ENCODE measurements at regions not wholly inside any gene's neighbourhood (a gene's known extent, or its start where the extent isn't known, plus 50 kb on each side); places are given as distances from the start of the nearest gene placed in this dataset.

- ChIA-PET POLR2A (no interaction called here), CTCF (interaction anchor here (0.9 kb wide), 1 partner anchor 81 kb away, joined by 3 read pairs; no protein-coding TSS in a partner anchor)
- Histone ChIP-seq H3K27ac (ENCODE audit: insufficient read depth in 1 of 2, low read depth in 1 of 2, low read length in 2 of 2, poor library complexity in 1 of 2, severe bottlenecking in 2 of 2) (no peak overlapping the region), H3K36me3 (ENCODE audit: control insufficient read depth in 4 of 4, insufficient read depth in 4 of 4, low read length in 3 of 4) (no peaks in the 10 kb centered on the region), H3K9me3 (ENCODE audit: control extremely low read depth in 1 of 5, control insufficient read depth in 4 of 5, insufficient read depth in 2 of 5, low read depth in 1 of 5, low read length in 4 of 5) (no peaks in the 10 kb centered on the region), H3K27me3 (replicated peaks in 2 of 5; ENCODE audit: control insufficient read depth in 4 of 5, insufficient read depth in 5 of 5, low read length in 4 of 5) (peaks cover 0 to 46% (median 13%) of the 10 kb centered on the region in 5 experiments), H3K4me3 (ENCODE audit: control insufficient read depth in 1 of 7, extremely low read depth in 1 of 7, insufficient read depth in 4 of 7, low read depth in 2 of 7, low read length in 6 of 7) (no peak overlapping the region), H3K4me1 (ENCODE audit: control extremely low read depth in 1 of 4, control insufficient read depth in 4 of 4, insufficient read depth in 4 of 4, low read length in 3 of 4) (peaks cover 6 to 42% (median 30%) of the 10 kb centered on the region in 4 experiments)
- no peak for DNase-seq
- 95% methylated on average over 23 of the region's 30 CpGs for WGBS (ENCODE audit: insufficient coverage)
Observed at GRCh38 chr6:170091639-170092579, 199.0 kb downstream of the DLL1 start.

GRCh38 chr6:170091000-170091638, 199.8 kb downstream of the DLL1 start:
- Histone ChIP-seq H3K27ac (ENCODE audit: insufficient read depth in 1 of 2, low read depth in 1 of 2, low read length in 2 of 2, poor library complexity in 1 of 2, severe bottlenecking in 2 of 2) (no peak overlapping the region), H3K36me3 (ENCODE audit: control insufficient read depth in 4 of 4, insufficient read depth in 4 of 4, low read length in 3 of 4) (no peaks in the 10 kb centered on the region), H3K27me3 (replicated peaks in 2 of 5; ENCODE audit: control insufficient read depth in 4 of 5, insufficient read depth in 5 of 5, low read length in 4 of 5) (peaks cover 0 to 39% (median 10%) of the 10 kb centered on the region in 5 experiments), H3K4me1 (ENCODE audit: control extremely low read depth in 1 of 4, control insufficient read depth in 4 of 4, insufficient read depth in 4 of 4, low read length in 3 of 4) (peaks cover 6 to 34% (median 29%) of the 10 kb centered on the region in 4 experiments), H3K9me3 (ENCODE audit: control extremely low read depth in 1 of 5, control insufficient read depth in 4 of 5, insufficient read depth in 2 of 5, low read depth in 1 of 5, low read length in 4 of 5) (no peaks in the 10 kb centered on the region), H3K4me3 (ENCODE audit: control insufficient read depth in 1 of 7, extremely low read depth in 1 of 7, insufficient read depth in 4 of 7, low read depth in 2 of 7, low read length in 6 of 7) (no peak overlapping the region)
- DNase-seq, result no peak
- POLR2A ChIA-PET, result no interaction called here
- 95% methylated on average over 17 of the region's 18 CpGs for WGBS (ENCODE audit: insufficient coverage)
- CTCF ChIA-PET, result interaction anchor here (1.1 to 1.3 kb wide), 2 partner anchors 8 to 45 kb away, joined by 4 to 5 read pairs; no protein-coding TSS in a partner anchor

GRCh38 chr6:170090561-170090960, 200.3 kb downstream of the DLL1 start:
- H3K9me3 ChIP-seq (ENCODE audit: control extremely low read depth in 1 of 5, control insufficient read depth in 4 of 5, insufficient read depth in 2 of 5, low read depth in 1 of 5, low read length in 4 of 5), result no peaks in the 10 kb centered on the region
- H3K4me1 ChIP-seq (ENCODE audit: control extremely low read depth in 1 of 4, control insufficient read depth in 4 of 4, insufficient read depth in 4 of 4, low read length in 3 of 4), result peaks cover 6 to 34% (median 29%) of the 10 kb centered on the region in 4 experiments
- H3K36me3 ChIP-seq (ENCODE audit: control insufficient read depth in 4 of 4, insufficient read depth in 4 of 4, low read length in 3 of 4), result no peaks in the 10 kb centered on the region
- CTCF ChIA-PET, result interaction anchor here (1.1 to 1.4 kb wide), 3 partner anchors 9 to 168 kb away, joined by 3 to 5 read pairs (median 4); no protein-coding TSS in a partner anchor
- peak in 1 of 3 donors; percentile 6 for DNase-seq
- H3K27ac ChIP-seq (ENCODE audit: insufficient read depth in 1 of 2, low read depth in 1 of 2, low read length in 2 of 2, poor library complexity in 1 of 2, severe bottlenecking in 2 of 2), result no peak overlapping the region
- no peak overlapping the region for H3K4me3 ChIP-seq (ENCODE audit: control insufficient read depth in 1 of 7, extremely low read depth in 1 of 7, insufficient read depth in 4 of 7, low read depth in 2 of 7, low read length in 6 of 7)
- POLR2A ChIA-PET, result no interaction called here
- 97% methylated on average over 8 of the region's 12 CpGs for whole genome bisulfite sequencing (ENCODE audit: insufficient coverage)
- peaks cover 0 to 35% (median 9%) of the 10 kb centered on the region in 5 experiments for H3K27me3 ChIP-seq (replicated peaks in 2 of 5; ENCODE audit: control insufficient read depth in 4 of 5, insufficient read depth in 5 of 5, low read length in 4 of 5)

- H3K27ac ChIP-seq (ENCODE audit: insufficient read depth in 1 of 2, low read depth in 1 of 2, low read length in 2 of 2, poor library complexity in 1 of 2, severe bottlenecking in 2 of 2), result no peak overlapping the region
- DNase-seq, result no peak
- H3K36me3 ChIP-seq (ENCODE audit: control insufficient read depth in 4 of 4, insufficient read depth in 4 of 4, low read length in 3 of 4), result no peaks in the 10 kb centered on the region
- ChIA-PET CTCF (interaction anchor here (1.1 to 2.1 kb wide), 4 partner anchors 9 to 168 kb away, joined by 3 to 5 read pairs (median 4); no protein-coding TSS in a partner anchor), POLR2A (interaction anchor here (1.2 kb wide), 1 partner anchor 62 kb away, joined by 3 read pairs; no protein-coding TSS in a partner anchor)
- 63% methylated on average over 11 of the region's 11 CpGs for WGBS (ENCODE audit: insufficient coverage)
- peaks cover 6 to 34% (median 29%) of the 10 kb centered on the region in 4 experiments for H3K4me1 ChIP-seq (ENCODE audit: control extremely low read depth in 1 of 4, control insufficient read depth in 4 of 4, insufficient read depth in 4 of 4, low read length in 3 of 4)
- peak overlapping the region in 3 of 7 experiments; percentile 13 to 40 (median 26) for H3K4me3 ChIP-seq (ENCODE audit: control insufficient read depth in 1 of 7, extremely low read depth in 1 of 7, insufficient read depth in 4 of 7, low read depth in 2 of 7, low read length in 6 of 7)
- H3K9me3 ChIP-seq (ENCODE audit: control extremely low read depth in 1 of 5, control insufficient read depth in 4 of 5, insufficient read depth in 2 of 5, low read depth in 1 of 5, low read length in 4 of 5), result no peaks in the 10 kb centered on the region
- H3K27me3 ChIP-seq (replicated peaks in 2 of 5; ENCODE audit: control insufficient read depth in 4 of 5, insufficient read depth in 5 of 5, low read length in 4 of 5), result peaks cover 0 to 29% (median 5%) of the 10 kb centered on the region in 5 experiments
Observed at GRCh38 chr6:170089963-170090362, 200.9 kb downstream of the DLL1 start.

GRCh38 chr6:170088582-170088955, 202.3 kb downstream of the DLL1 start:
- Histone ChIP-seq H3K27ac (ENCODE audit: insufficient read depth in 1 of 2, low read depth in 1 of 2, low read length in 2 of 2, poor library complexity in 1 of 2, severe bottlenecking in 2 of 2) (no peak overlapping the region), H3K27me3 (replicated peaks in 2 of 5; ENCODE audit: control insufficient read depth in 4 of 5, insufficient read depth in 5 of 5, low read length in 4 of 5) (peaks cover 0 to 22% (median 5%) of the 10 kb centered on the region in 5 experiments), H3K4me3 (ENCODE audit: control insufficient read depth in 1 of 7, extremely low read depth in 1 of 7, insufficient read depth in 4 of 7, low read depth in 2 of 7, low read length in 6 of 7) (peak overlapping the region in 2 of 7 experiments; percentile 48 to 72), H3K4me1 (ENCODE audit: control extremely low read depth in 1 of 4, control insufficient read depth in 4 of 4, insufficient read depth in 4 of 4, low read length in 3 of 4) (peaks cover 6 to 34% (median 29%) of the 10 kb centered on the region in 4 experiments), H3K36me3 (ENCODE audit: control insufficient read depth in 4 of 4, insufficient read depth in 4 of 4, low read length in 3 of 4) (no peaks in the 10 kb centered on the region), H3K9me3 (ENCODE audit: control extremely low read depth in 1 of 5, control insufficient read depth in 4 of 5, insufficient read depth in 2 of 5, low read depth in 1 of 5, low read length in 4 of 5) (no peaks in the 10 kb centered on the region)
- CTCF ChIA-PET, result interaction anchor here (2.1 kb wide), 1 partner anchor 99 kb away, joined by 5 read pairs; no protein-coding TSS in a partner anchor
- DNase-seq, result no peak
- WGBS (ENCODE audit: insufficient coverage), result 84% methylated on average over 20 of the region's 20 CpGs
- POLR2A ChIA-PET, result no interaction called here

- Histone ChIP-seq H3K27me3 (replicated peaks in 2 of 5; ENCODE audit: control insufficient read depth in 4 of 5, insufficient read depth in 5 of 5, low read length in 4 of 5) (peaks cover 0 to 17% (median 5%) of the 10 kb centered on the region in 5 experiments), H3K4me3 (ENCODE audit: control insufficient read depth in 1 of 7, extremely low read depth in 1 of 7, insufficient read depth in 4 of 7, low read depth in 2 of 7, low read length in 6 of 7) (peak overlapping the region; percentile 11 to 72 (median 48)), H3K9me3 (ENCODE audit: control extremely low read depth in 1 of 5, control insufficient read depth in 4 of 5, insufficient read depth in 2 of 5, low read depth in 1 of 5, low read length in 4 of 5) (no peaks in the 10 kb centered on the region), H3K36me3 (ENCODE audit: control insufficient read depth in 4 of 4, insufficient read depth in 4 of 4, low read length in 3 of 4) (no peaks in the 10 kb centered on the region), H3K27ac (ENCODE audit: insufficient read depth in 1 of 2, low read depth in 1 of 2, low read length in 2 of 2, poor library complexity in 1 of 2, severe bottlenecking in 2 of 2) (no peak overlapping the region), H3K4me1 (ENCODE audit: control extremely low read depth in 1 of 4, control insufficient read depth in 4 of 4, insufficient read depth in 4 of 4, low read length in 3 of 4) (peaks cover 6 to 36% (median 29%) of the 10 kb centered on the region in 4 experiments)
- DNase-seq, result peak; percentile 72 to 92 (median 92)
- CTCF ChIA-PET, result interaction anchor here (1.0 to 2.1 kb wide), 2 partner anchors 79 to 98 kb away, joined by 3 to 5 read pairs; no protein-coding TSS in a partner anchor
- WGBS (ENCODE audit: insufficient coverage), result 23% methylated on average over 34 of the region's 36 CpGs
- POLR2A ChIA-PET, result no interaction called here
Observed at GRCh38 chr6:170087941-170088581, 202.8 kb downstream of the DLL1 start.
